ENCODE measurements at regions not wholly inside any gene's neighbourhood (a gene's known extent, or its start where the extent isn't known, plus 50 kb on each side); places are given as distances from the start of the nearest gene placed in this dataset.

DNA sequence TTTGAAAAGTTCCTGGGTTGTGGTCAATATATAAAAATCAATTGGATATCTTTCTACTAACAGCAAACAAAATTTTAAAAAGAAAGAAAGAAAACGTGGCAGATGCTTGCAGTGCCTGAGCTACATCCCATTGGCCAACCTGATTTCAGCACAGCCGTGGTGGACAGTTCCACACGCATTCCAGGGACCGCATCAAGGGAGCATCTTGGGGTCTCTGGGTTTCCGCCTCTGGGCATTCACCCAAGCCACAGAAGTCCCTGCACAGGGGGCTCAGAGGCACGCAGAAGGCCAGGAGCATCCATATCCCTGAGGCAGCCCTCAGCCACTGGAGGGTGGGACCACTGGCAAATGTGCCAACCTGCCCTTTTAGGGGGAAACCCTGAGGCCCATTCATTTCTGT, 254.5 kb upstream of the RNF32 start:
- no peak overlapping the region for H2AFZ ChIP-seq (ENCODE audit: low read depth, low read length)
- Mint-ChIP-seq H3K9me3 (ENCODE audit: unreplicated experiment) (peaks cover 3% of the 10 kb centered on the region), H3K27me3 (ENCODE audit: low read depth, unreplicated experiment) (peaks cover 29% of the 10 kb centered on the region), H3K4me3 (ENCODE audit: unreplicated experiment) (no peak overlapping the region), H3K27ac (ENCODE audit: unreplicated experiment) (no peak overlapping the region), H3K4me1 (ENCODE audit: low read depth, unreplicated experiment) (peaks cover 17% of the 10 kb centered on the region), H3K36me3 (ENCODE audit: low read depth, unreplicated experiment) (no peaks in the 10 kb centered on the region)
- DNase-seq (ENCODE audit: low read depth): no peak
- H3K27ac ChIP-seq (ENCODE audit: low read depth, low read length): no peak overlapping the region
- TF ChIP-seq, protein P1, sequence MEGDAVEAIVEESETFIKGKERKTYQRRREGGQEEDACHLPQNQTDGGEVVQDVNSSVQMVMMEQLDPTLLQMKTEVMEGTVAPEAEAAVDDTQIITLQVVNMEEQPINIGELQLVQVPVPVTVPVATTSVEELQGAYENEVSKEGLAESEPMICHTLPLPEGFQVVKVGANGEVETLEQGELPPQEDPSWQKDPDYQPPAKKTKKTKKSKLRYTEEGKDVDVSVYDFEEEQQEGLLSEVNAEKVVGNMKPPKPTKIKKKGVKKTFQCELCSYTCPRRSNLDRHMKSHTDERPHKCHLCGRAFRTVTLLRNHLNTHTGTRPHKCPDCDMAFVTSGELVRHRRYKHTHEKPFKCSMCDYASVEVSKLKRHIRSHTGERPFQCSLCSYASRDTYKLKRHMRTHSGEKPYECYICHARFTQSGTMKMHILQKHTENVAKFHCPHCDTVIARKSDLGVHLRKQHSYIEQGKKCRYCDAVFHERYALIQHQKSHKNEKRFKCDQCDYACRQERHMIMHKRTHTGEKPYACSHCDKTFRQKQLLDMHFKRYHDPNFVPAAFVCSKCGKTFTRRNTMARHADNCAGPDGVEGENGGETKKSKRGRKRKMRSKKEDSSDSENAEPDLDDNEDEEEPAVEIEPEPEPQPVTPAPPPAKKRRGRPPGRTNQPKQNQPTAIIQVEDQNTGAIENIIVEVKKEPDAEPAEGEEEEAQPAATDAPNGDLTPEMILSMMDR (IDR thresholded peaks at IDR 0.05; ENCODE audit: insufficient read depth, low read depth, low read length): no peak
- TF ChIP-seq EZH2 (IDR thresholded peaks at IDR 0.05; ENCODE audit: insufficient read depth, low read length): no peak
- no peak overlapping the region for H3K4me2 ChIP-seq (ENCODE audit: low read length)
- H3K9ac ChIP-seq (ENCODE audit: low read length): no peak overlapping the region
- FAIRE-seq: no peak
- no peaks in the 10 kb centered on the region for H3K79me2 ChIP-seq (ENCODE audit: insufficient read depth, low read length)
- no peaks in the 10 kb centered on the region for H3K27me3 ChIP-seq (ENCODE audit: insufficient read depth, low read length)
- no peaks in the 10 kb centered on the region for H4K20me1 ChIP-seq (ENCODE audit: insufficient read depth, low read length)
- peaks cover 6% of the 10 kb centered on the region for H3K9me3 ChIP-seq (ENCODE audit: insufficient read depth, low read depth, low read length)
- H3K4me1 ChIP-seq (ENCODE audit: insufficient read depth, low read length): no peaks in the 10 kb centered on the region
- H3K36me3 ChIP-seq (ENCODE audit: insufficient read depth, low read length): no peaks in the 10 kb centered on the region
- no peak overlapping the region for H3K4me3 ChIP-seq (ENCODE audit: insufficient read depth, low read depth, low read length)

DNA sequence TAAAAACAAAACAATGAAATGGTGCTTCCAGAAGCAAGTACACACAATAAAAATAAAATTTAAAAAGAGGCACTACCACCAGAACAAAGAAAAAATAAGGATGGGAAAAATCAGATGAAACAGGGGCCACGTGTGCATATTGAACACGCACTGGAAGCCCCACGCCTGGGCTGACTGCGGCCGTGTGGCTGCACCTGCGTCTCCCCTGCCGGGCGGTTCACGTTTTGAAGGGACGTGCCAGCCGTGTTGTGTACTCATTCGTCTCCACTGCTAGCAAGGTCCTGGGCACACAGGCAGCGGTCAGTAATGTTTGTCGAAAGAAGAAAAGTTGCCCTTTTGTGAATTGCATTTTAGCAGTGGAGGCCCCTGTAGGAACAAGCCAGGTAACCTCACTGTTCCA, 255.9 kb upstream of the RNF32 start:
- H3K9ac ChIP-seq (ENCODE audit: low read length): no peak overlapping the region
- DNase-seq (ENCODE audit: low read depth): no peak
- TF ChIP-seq EZH2 (IDR thresholded peaks at IDR 0.05; ENCODE audit: insufficient read depth, low read length): no peak
- TF ChIP-seq, protein P1 (IDR thresholded peaks at IDR 0.05; ENCODE audit: insufficient read depth, low read depth, low read length): no peak
- Mint-ChIP-seq H3K27me3 (ENCODE audit: low read depth, unreplicated experiment) (peaks cover 22% of the 10 kb centered on the region), H3K4me1 (ENCODE audit: low read depth, unreplicated experiment) (peaks cover 17% of the 10 kb centered on the region), H3K27ac (ENCODE audit: unreplicated experiment) (no peak overlapping the region), H3K9me3 (ENCODE audit: unreplicated experiment) (peaks cover 3% of the 10 kb centered on the region), H3K36me3 (ENCODE audit: low read depth, unreplicated experiment) (no peaks in the 10 kb centered on the region), H3K4me3 (ENCODE audit: unreplicated experiment) (no peak overlapping the region)
- no peaks in the 10 kb centered on the region for H4K20me1 ChIP-seq (ENCODE audit: insufficient read depth, low read length)
- H2AFZ ChIP-seq (ENCODE audit: low read depth, low read length): no peak overlapping the region
- no peak overlapping the region for H3K27ac ChIP-seq (ENCODE audit: low read depth, low read length)
- H3K79me2 ChIP-seq (ENCODE audit: insufficient read depth, low read length): no peaks in the 10 kb centered on the region
- no peak overlapping the region for H3K4me3 ChIP-seq (ENCODE audit: insufficient read depth, low read depth, low read length)
- H3K27me3 ChIP-seq (ENCODE audit: insufficient read depth, low read length): no peaks in the 10 kb centered on the region
- H3K36me3 ChIP-seq (ENCODE audit: insufficient read depth, low read length): no peaks in the 10 kb centered on the region
- peaks cover 4% of the 10 kb centered on the region for H3K9me3 ChIP-seq (ENCODE audit: insufficient read depth, low read depth, low read length)
- H3K4me2 ChIP-seq (ENCODE audit: low read length): no peak overlapping the region
- no peaks in the 10 kb centered on the region for H3K4me1 ChIP-seq (ENCODE audit: insufficient read depth, low read length)
- FAIRE-seq: no peak

- Histone ChIP-seq H3K9ac (ENCODE audit: low read length) (no peak overlapping the region), H3K79me2 (ENCODE audit: insufficient read depth, low read length) (no peaks in the 10 kb centered on the region), H3K27ac (ENCODE audit: low read depth, low read length) (no peak overlapping the region), H3K9me3 (ENCODE audit: insufficient read depth, low read depth, low read length) (peaks cover 4% of the 10 kb centered on the region), H3K36me3 (ENCODE audit: insufficient read depth, low read length) (no peaks in the 10 kb centered on the region), H3K4me1 (ENCODE audit: insufficient read depth, low read length) (no peaks in the 10 kb centered on the region), H3K27me3 (ENCODE audit: insufficient read depth, low read length) (no peaks in the 10 kb centered on the region), H2AFZ (ENCODE audit: low read depth, low read length) (no peak overlapping the region), H3K4me2 (ENCODE audit: low read length) (no peak overlapping the region), H3K4me3 (ENCODE audit: insufficient read depth, low read depth, low read length) (no peak overlapping the region), H4K20me1 (ENCODE audit: insufficient read depth, low read length) (no peaks in the 10 kb centered on the region)
- peak overlapping the region; percentile 85 for H3K27ac Mint-ChIP-seq (ENCODE audit: unreplicated experiment)
- TF ChIP-seq, protein P1 (IDR thresholded peaks at IDR 0.05; ENCODE audit: insufficient read depth, low read depth, low read length): no peak
- TF ChIP-seq EZH2 (IDR thresholded peaks at IDR 0.05; ENCODE audit: insufficient read depth, low read length): no peak
- H3K4me3 Mint-ChIP-seq (ENCODE audit: unreplicated experiment): no peak overlapping the region
- H3K27me3 Mint-ChIP-seq (ENCODE audit: low read depth, unreplicated experiment): peaks cover 18% of the 10 kb centered on the region
- FAIRE-seq (no peak), DNase-seq (ENCODE audit: low read depth) (no peak)
- no peaks in the 10 kb centered on the region for H3K36me3 Mint-ChIP-seq (ENCODE audit: low read depth, unreplicated experiment)
- no peaks in the 10 kb centered on the region for H3K9me3 Mint-ChIP-seq (ENCODE audit: unreplicated experiment)
- peaks cover 17% of the 10 kb centered on the region for H3K4me1 Mint-ChIP-seq (ENCODE audit: low read depth, unreplicated experiment)
These were observed 257.0 kb upstream of the RNF32 start for GRCh38 chr7:156383526-156383925.
